Activated CD4-positive, CD25-positive, alpha-beta regulatory T cell treated with anti-CD3 and anti-CD28 coated beads, Interleukin-2, amount 50 U/mL, for 24 hours (primary cell): ENCODE measurements at regions not wholly inside any gene's neighbourhood (a gene's known extent, or its start where the extent isn't known, plus 50 kb on each side); places are given as distances from the start of the nearest gene placed in this dataset.
"Not testable (repeated sequence)": the region's sequence is repeated elsewhere in the genome, so short reads cannot be mapped to it uniquely, and the experiment has no call there.

Experiments used
- ATAC-seq, 2 donors: fragments of 150-1000 bp; cut with Tn5 transposase; one replicate each; pipeline ENCODE4 v1.10.0; 2021; ENCODE audit warnings: mild to moderate bottlenecking in 1 of 2, moderate library complexity in 1 of 2

DNA sequence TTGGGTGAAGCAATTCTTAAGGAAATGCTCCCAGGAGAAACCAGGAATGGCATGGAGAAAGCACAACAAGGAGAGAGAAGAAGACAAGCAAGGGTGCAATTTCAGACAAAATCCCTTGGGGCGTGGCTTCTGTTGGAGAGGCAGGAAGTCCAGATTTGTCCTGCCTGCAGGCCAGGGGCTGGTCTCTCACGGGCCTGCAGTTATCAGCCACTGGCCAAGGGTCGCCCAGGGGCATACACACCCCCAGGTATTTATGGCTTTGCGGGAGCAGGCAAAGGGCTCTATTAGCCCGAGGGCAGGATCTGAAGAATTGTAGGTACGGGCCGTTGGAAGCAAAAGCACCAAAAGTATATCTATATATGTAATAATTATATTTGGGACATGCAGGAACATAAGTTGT, 87.7 kb downstream of the IYD start:
- ATAC-seq: no peak

DNA sequence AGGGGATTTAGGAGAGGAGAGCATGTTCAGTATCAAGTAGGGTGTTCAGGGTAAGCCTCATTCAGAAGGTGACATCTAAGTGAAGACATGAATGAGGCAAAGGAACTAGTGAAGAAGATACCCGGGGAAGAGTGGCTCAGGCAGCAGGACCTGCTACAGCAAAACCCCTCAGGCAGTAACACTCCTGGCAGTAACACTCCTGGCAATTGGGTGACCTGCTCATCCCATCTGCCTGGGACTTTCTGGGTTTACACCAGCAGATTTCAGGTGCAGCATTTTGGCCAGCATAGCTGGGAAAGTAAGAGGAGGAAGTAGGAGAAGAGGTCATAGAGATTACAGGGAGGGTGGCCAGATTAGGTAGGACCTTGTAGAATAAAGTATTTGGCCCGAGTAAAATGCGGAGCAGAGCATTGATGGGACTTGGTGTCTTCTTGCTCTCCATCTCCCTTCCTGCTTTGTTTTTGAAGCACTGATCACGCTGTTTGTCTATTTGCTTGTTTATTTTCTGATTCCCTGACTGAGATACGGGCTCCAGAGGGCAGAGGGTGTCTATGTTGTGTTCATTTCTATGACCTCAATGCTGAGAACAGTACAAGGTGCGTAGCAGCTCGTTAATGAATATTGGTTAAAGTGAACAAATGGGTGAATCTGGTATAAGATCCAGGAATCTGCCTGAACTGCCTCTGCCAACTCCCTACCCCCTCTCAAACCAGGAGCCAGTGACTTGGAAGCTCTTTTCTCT, 88.3 kb downstream of the IYD start:
- no peak for ATAC-seq

GRCh38 chr6:150458579-150458978, 89.8 kb downstream of the IYD start:
- no peak for ATAC-seq

- ATAC-seq: no peak
Observed at GRCh38 chr6:150463852-150464251, 95.0 kb downstream of the IYD start.

- ATAC-seq: no peak
Observed at GRCh38 chr6:150464966-150465365, 96.2 kb downstream of the IYD start.

DNA sequence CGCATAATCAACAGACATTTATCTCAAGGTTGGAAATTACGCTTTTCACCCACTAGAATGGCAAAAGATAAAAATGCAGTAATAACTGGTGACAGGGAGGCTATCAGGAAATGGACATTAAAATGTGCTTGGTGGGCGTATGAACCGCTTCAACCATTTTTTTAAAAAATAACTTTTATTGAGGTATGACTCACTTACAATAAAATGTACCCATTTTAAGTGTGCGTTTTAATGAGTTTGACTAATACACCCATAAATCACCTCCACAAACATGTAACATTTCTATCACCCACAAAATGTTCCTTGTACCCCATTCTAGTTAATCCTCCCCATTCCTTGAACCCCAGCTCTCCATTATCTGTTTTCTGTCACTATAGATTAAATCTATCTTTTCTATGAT, 96.8 kb downstream of the IYD start:
- no peak for ATAC-seq

DNA sequence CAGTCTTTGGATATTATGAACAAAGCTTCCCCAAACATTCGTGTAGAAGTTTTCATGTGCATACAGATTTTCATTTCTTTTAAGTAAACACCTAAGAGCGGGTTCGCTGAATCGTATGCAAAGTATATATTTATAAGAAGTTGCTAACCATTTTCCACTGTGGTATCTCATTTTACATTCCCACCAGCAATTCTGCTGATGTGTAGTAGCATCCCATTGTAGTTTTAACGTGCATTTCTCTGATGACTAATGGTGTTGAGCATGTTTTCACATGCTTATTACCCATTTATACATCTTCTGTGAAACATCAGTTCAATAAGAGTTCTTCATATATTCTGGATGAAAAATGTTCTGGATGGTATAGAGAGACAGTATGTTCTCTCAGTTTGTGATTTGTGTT, 97.4 kb downstream of the IYD start:
- ATAC-seq: no peak

GRCh38 chr6:150470131-150470530, 101.3 kb downstream of the IYD start:
- no peak for ATAC-seq

DNA sequence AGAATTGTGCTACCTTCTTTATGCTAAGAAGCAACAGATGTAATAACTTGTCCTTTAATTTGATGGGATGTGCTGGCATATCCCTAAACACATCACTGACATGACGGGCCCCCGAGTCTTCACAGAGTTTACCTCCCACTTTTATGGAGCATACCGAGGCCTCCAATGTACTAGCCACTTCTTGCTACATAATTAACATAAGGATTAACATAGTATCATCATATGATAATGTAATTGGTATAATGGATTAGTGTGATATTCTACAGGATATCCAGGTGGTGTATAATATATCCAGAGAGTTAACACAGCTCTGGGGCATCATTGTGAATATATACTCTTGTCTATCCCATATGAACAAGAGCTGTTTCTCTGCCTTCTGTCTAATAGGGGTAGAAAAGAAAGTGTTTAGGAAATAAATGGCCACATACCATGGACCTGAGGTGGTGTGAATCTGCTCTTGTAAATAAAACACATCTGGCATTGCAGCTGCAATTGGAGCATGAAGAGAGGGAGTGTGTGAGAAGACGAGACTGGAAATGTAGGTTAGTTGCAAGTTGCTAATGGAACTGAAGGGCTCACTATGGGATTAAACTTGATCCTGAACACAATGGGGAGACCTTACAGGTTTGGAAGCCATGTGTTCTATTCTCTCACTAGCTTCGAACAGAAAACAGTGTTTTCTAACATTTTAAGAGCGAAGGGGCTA, 102.3 kb downstream of the IYD start:
- ATAC-seq: no peak

DNA sequence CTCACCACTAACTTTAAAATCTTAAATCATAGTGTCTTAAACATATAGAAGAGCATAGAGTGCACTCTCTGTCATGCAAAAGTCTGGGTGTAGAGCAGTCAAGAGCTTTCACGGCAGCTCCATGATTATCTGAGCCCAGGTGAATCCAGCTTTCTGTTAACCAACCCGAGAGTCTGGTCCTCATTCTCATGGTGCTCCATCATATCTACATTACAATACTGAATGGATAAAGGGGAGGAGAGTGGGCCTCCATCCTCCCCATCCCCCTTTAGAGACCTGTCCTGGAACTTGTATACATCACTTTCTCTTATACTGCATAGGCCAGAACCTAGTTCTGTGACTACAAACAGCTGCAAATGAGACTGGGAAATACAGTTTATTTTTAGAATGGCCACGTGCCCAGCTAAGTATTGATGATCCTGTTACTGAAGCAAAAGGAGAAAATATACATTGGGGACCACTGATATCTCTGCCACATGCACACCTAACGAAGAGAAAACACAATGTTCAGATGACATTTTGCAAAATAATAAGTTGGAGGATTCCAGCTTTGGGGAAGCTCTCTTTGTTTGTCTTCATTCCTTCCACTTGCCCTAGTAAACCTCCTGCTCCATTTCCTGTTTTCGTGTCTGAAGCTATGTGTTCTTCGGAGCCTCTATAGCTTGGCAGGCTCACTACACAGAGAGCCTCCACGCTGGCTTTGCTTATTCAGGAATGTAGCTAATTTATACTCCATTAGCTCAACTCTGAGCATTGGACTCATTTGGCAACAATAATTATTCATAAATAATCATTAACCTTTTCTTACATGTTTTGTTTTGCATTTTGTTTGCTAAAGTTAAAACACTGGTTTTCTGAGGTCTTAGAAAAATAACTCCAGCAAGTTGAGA, 110.1 kb downstream of the IYD start:
- no peak for ATAC-seq

GRCh38 chr6:150482883-150483409, 114.1 kb downstream of the IYD start:
- no peak for ATAC-seq

- ATAC-seq: no peak
Observed at GRCh38 chr6:150485161-150485958, 114.3 kb upstream of the PLEKHG1 start.

DNA sequence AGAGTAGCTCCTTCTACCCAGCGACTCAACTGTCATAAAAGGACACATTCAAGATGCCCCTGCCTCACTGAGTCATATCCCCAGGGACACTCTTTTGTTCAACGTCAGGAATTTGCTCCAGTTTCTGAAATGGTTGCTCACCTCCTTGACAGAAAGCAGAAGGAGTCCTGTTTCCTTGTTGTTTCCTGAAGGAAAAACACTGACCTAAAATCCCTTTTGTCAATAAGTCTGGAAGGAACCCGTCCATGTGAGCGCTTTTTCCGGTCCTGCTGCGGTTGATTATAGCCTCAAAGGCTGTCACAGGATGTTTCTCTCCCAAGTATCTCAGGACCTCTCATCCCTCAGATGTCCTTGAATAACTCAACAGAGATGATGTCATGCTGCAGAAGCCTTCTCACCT, 113.6 kb upstream of the PLEKHG1 start:
- no peak for ATAC-seq

DNA sequence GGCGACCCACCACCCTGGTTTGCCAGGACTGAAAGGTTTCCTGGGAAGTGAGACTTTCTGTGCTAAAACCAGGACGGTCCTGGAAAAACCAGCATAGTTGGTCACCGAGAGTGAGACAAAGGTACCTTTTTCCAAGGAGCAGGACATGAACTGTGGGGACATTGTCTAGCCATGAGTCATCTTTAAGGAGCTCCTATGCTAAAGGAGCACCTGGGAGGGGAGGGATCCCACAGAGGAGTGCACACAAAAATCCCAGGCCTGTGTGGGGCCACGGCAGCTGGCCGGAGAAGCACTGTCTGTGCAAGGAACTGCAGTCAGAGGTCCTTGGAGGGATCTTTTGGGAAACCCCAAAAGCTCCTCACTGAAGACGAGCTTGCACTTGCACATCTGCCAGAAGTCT, 109.1 kb upstream of the PLEKHG1 start:
- ATAC-seq: no peak

GRCh38 chr6:150491131-150491810, 108.4 kb upstream of the PLEKHG1 start:
- ATAC-seq: peak; percentile 85 to 92

GRCh38 chr6:150491811-150492172, 107.9 kb upstream of the PLEKHG1 start:
- no peak for ATAC-seq

DNA sequence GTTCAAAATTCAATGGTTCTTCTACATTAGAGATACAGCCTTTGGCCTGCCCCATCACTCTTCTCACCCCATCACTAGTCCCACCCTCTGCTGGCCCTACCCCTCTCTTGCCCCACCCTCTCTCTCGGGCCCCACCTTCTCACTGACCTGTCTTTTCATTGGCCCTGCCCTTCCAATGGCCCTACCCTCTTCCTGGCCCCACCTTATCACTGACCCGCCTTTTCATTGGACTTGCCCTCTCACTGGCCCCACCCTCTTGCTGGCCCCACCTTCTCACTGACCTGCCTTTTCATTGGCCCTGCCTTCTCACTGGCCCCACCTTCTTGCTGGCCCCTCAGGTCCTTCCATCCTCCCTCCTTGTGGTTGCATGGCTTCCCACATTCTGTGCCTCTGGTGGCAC, 107.2 kb upstream of the PLEKHG1 start:
- ATAC-seq: no peak

DNA sequence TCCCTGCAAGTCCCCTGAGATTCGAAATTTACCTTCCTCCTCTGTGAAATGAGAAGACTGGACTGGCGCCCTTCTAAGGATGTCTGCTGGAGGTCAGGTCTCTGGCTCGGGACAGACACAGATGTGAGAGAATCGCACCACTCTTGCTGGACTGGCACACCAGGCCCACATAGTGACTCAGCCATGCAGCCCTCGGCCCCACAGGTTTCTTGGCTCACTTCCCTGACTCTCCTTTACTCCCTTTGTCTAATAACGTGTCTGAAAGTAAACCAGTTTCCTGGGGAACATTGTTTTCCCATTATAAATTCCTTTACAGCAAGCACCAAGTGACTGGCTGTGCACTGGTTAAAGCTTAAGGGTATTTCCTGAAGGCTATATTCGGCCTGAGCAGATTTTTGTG, 106.7 kb upstream of the PLEKHG1 start:
- no peak for ATAC-seq

DNA sequence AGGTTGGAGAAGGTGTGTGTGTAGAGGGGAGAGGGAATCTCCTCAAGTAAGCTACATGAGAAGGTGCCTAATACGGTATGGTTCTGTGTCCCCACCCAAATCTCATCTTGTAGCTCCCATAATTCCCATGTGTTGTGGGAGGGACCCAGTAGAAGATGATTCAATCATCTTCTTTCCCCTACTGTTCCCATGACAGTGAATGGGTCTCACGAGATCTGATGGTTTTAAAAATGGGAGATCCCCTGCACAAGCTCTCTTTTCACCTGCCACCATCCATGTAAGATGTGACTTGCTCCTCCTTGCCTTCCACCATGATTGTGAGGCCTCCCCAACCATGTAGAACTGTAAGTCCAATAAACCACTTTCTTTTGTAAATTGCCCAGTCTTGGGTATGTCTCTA, 106.1 kb upstream of the PLEKHG1 start:
- ATAC-seq: not testable (repeated sequence)

- ATAC-seq: no peak
Observed at GRCh38 chr6:150494241-150494640, 105.4 kb upstream of the PLEKHG1 start.

GRCh38 chr6:150495126-150495525, 104.6 kb upstream of the PLEKHG1 start:
- ATAC-seq: no peak

DNA sequence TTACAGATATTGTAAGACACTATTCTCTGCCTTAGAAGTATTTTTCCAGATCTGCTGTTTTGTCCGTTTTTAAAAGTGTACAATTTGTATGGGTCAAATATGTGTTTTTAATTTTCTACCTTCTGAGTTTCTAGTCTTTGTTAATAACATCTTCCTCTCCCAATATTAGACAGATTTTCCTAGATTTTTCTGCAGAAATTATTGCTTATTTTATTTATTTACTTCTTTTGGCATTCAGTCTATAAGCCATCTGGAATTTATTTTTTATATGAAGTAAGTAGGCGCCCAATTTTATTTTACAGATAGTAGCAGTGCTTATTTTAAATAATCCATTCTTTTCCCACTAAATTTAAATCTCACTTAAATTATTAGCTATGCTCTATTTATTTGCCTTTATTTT, 103.1 kb upstream of the PLEKHG1 start:
- no peak for ATAC-seq
